Keratinocyte (primary cell): ENCODE measurements at regions not wholly inside any gene's neighbourhood (a gene's known extent, or its start where the extent isn't known, plus 50 kb on each side); places are given as distances from the start of the nearest gene placed in this dataset.

Experiments
- EZH2 ChIP-seq: IDR thresholded peaks from one replicate; pipeline ENCODE4 v1.6.1; 2012; ENCODE audit warnings: inconsistent platforms, mild to moderate bottlenecking, low read length, moderate library complexity
- TF ChIP-seq, protein P1 (sequence below), 3 experiments: IDR thresholded peaks in 1 of 3; conservative IDR thresholded peaks in 1 of 3; optimal IDR thresholded peaks in 1 of 3; 2 replicates in 2 of 3; 3 replicates in 1 of 3; pipeline versions ENCODE3 to v1.5.1; 2011; ENCODE audit warnings: low read length in 3 of 3, mild to moderate bottlenecking in 3 of 3, moderate library complexity in 2 of 3, control low read depth in 1 of 3, inconsistent platforms in 1 of 3; ENCODE audit not compliant: insufficient read depth in 2 of 3; ENCODE audit errors: extremely low read depth in 1 of 3

DNA sequence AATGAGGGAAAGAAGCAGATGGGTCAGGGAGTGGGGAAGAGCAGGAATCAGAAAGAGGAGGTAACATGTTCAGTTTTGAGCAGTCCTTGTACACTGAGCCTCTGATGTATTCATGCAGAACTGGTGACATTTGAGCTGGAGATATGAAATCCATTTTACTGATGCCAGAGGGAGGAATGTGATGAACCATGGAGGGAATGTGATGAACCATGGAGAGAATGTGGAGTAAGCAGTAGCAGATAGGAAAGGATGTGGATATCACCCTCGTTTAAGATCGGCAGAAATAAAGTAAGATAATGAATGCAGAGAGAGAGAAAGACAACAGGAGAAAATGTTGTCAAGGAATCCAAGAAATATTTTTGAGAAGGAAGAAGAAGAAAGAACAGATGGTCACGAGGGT is 231.6 kb downstream of the TBXT start:
- TF ChIP-seq, protein P1, sequence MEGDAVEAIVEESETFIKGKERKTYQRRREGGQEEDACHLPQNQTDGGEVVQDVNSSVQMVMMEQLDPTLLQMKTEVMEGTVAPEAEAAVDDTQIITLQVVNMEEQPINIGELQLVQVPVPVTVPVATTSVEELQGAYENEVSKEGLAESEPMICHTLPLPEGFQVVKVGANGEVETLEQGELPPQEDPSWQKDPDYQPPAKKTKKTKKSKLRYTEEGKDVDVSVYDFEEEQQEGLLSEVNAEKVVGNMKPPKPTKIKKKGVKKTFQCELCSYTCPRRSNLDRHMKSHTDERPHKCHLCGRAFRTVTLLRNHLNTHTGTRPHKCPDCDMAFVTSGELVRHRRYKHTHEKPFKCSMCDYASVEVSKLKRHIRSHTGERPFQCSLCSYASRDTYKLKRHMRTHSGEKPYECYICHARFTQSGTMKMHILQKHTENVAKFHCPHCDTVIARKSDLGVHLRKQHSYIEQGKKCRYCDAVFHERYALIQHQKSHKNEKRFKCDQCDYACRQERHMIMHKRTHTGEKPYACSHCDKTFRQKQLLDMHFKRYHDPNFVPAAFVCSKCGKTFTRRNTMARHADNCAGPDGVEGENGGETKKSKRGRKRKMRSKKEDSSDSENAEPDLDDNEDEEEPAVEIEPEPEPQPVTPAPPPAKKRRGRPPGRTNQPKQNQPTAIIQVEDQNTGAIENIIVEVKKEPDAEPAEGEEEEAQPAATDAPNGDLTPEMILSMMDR (optimal IDR thresholded peaks at IDR 0.05 in 1 of 3, IDR thresholded peaks at IDR 0.05 in 1 of 3, conservative IDR thresholded peaks at IDR 0.05 in 1 of 3; ENCODE audit: extremely low read depth in 1 of 3, insufficient read depth in 2 of 3, low read length in 3 of 3), result no peak
- TF ChIP-seq EZH2, result no peak
